H1 (cell line): ENCODE measurements at regions not wholly inside any gene's neighbourhood (a gene's known extent, or its start where the extent isn't known, plus 50 kb on each side); places are given as distances from the start of the nearest gene placed in this dataset.

Source experiments
- POLR2A ChIP-seq, 2 experiments: IDR thresholded peaks; 1 replicate in 1 of 2; 2 replicates in 1 of 2; pipeline ENCODE4 v1.6.1; 2011; ENCODE audit warnings: low read depth in 2 of 2, low read length in 2 of 2, mild to moderate bottlenecking in 2 of 2; ENCODE audit errors: control extremely low read depth in 1 of 2
- RFX5 ChIP-seq: IDR thresholded peaks from 2 replicates; pipeline ENCODE4 v1.6.1; 2011; ENCODE audit warnings: low read depth, low read length, improper control_type of control experiment, borderline replicate concordance
- TAF1 ChIP-seq: IDR thresholded peaks from 2 replicates; pipeline ENCODE4 v1.6.1; 2011; ENCODE audit warnings: mild to moderate bottlenecking, low read depth, low read length
- TBP ChIP-seq: IDR thresholded peaks from 2 replicates; pipeline ENCODE4 v1.6.1; 2011; ENCODE audit warnings: low read depth, low read length, improper control_type of control experiment
- YY1 ChIP-seq: IDR thresholded peaks from 2 replicates; pipeline ENCODE4 v1.6.1; 2011; ENCODE audit warnings: low read depth, mild to moderate bottlenecking, low read length
- TF ChIP-seq, protein P1 (sequence below), 3 experiments: IDR thresholded peaks; 1 replicate in 2 of 3; 2 replicates in 1 of 3; pipeline versions ENCODE4 v1.5.1 to v1.6.1; 2011; ENCODE audit warnings: low read length in 3 of 3, mild to moderate bottlenecking in 3 of 3, inconsistent platforms in 2 of 3, low read depth in 1 of 3, moderate library complexity in 1 of 3; ENCODE audit not compliant: insufficient read depth in 1 of 3; ENCODE audit errors: control extremely low read depth in 1 of 3

DNA sequence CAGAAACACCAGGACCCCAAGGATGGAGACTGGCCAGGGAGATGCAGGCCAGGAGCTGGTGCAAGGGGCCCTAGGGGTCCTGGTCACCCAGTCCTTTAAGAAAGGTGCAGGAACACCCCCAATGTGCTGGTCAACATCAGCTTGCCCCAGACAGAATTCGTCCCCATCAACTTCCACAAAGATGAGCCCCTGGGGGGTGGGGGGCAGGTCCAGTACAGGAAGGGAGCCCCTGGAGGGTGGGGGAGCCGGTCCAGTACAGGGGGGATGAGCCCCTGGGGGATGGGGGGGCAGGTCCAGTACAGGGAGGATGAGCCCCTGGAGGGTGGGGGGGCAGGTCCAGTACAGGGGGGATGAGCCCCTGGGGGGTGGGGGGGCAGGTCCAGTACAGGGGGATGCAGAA is 160.7 kb upstream of the SALL3 start:
- TF ChIP-seq TBP = no peak
- TF ChIP-seq, protein P1, sequence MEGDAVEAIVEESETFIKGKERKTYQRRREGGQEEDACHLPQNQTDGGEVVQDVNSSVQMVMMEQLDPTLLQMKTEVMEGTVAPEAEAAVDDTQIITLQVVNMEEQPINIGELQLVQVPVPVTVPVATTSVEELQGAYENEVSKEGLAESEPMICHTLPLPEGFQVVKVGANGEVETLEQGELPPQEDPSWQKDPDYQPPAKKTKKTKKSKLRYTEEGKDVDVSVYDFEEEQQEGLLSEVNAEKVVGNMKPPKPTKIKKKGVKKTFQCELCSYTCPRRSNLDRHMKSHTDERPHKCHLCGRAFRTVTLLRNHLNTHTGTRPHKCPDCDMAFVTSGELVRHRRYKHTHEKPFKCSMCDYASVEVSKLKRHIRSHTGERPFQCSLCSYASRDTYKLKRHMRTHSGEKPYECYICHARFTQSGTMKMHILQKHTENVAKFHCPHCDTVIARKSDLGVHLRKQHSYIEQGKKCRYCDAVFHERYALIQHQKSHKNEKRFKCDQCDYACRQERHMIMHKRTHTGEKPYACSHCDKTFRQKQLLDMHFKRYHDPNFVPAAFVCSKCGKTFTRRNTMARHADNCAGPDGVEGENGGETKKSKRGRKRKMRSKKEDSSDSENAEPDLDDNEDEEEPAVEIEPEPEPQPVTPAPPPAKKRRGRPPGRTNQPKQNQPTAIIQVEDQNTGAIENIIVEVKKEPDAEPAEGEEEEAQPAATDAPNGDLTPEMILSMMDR (IDR thresholded peaks at IDR 0.05; ENCODE audit: control extremely low read depth in 1 of 3, insufficient read depth in 1 of 3, low read depth in 1 of 3, low read length in 3 of 3) = no peak
- TF ChIP-seq YY1 = no peak
- TF ChIP-seq POLR2A (IDR thresholded peaks at IDR 0.05; ENCODE audit: control extremely low read depth in 1 of 2, low read depth in 2 of 2, low read length in 2 of 2) = no peak
- no peak for TF ChIP-seq TAF1
- TF ChIP-seq RFX5 = no peak
